ENCODE measurements at regions not wholly inside any gene's neighbourhood (a gene's known extent, or its start where the extent isn't known, plus 50 kb on each side); places are given as distances from the start of the nearest gene placed in this dataset.
"Not testable (repeated sequence)": the region's sequence is repeated elsewhere in the genome, so short reads cannot be mapped to it uniquely, and the experiment has no call there.

DNA sequence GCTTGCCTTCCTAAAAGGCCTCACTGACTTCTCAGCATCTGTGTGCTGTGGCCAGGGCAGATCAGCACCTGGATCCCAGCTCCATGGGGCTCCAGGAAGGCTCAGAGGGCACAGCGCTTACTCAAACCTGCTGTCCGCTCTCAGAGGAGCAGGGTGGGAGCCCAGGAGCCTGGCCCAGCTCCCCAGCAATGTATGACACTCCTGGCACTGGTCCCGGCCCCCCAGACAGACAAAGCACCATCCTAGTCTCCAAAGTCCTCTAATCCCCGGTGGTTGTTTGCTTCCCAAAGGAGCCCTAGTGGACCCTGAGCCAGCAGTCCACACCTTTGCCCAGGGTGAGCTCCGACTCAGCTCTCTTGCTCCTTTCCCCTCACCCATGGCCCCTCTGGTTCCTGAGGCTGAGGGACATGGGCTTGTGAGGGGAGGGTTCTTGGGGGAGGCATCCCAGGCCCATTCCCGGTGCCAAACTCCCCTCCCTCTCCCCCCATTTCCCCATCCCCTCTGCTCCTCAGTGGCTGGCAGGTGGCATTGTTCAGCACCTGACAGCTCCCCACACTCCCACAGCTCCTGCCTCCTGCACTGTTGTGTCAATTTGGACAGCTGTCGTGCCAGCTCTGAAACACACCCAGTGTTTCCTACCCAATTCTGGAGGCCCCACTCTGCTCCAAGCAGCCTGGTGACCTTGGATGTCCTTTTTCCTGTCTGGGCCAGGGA is 164.3 kb downstream of the TRIM43 start:
- TF ChIP-seq, protein P1, sequence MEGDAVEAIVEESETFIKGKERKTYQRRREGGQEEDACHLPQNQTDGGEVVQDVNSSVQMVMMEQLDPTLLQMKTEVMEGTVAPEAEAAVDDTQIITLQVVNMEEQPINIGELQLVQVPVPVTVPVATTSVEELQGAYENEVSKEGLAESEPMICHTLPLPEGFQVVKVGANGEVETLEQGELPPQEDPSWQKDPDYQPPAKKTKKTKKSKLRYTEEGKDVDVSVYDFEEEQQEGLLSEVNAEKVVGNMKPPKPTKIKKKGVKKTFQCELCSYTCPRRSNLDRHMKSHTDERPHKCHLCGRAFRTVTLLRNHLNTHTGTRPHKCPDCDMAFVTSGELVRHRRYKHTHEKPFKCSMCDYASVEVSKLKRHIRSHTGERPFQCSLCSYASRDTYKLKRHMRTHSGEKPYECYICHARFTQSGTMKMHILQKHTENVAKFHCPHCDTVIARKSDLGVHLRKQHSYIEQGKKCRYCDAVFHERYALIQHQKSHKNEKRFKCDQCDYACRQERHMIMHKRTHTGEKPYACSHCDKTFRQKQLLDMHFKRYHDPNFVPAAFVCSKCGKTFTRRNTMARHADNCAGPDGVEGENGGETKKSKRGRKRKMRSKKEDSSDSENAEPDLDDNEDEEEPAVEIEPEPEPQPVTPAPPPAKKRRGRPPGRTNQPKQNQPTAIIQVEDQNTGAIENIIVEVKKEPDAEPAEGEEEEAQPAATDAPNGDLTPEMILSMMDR (conservative IDR thresholded peaks at IDR 0.05; ENCODE audit: low read depth, low read length): not testable (repeated sequence)
- not testable (repeated sequence) for TF ChIP-seq EZH2 (IDR thresholded peaks at IDR 0.05; ENCODE audit: borderline replicate concordance, low read depth, low read length, poor library complexity, severe bottlenecking)

Measured in A673 (cell line).